ENCODE measurements at regions not wholly inside any gene's neighbourhood (a gene's known extent, or its start where the extent isn't known, plus 50 kb on each side); places are given as distances from the start of the nearest gene placed in this dataset.

DNA sequence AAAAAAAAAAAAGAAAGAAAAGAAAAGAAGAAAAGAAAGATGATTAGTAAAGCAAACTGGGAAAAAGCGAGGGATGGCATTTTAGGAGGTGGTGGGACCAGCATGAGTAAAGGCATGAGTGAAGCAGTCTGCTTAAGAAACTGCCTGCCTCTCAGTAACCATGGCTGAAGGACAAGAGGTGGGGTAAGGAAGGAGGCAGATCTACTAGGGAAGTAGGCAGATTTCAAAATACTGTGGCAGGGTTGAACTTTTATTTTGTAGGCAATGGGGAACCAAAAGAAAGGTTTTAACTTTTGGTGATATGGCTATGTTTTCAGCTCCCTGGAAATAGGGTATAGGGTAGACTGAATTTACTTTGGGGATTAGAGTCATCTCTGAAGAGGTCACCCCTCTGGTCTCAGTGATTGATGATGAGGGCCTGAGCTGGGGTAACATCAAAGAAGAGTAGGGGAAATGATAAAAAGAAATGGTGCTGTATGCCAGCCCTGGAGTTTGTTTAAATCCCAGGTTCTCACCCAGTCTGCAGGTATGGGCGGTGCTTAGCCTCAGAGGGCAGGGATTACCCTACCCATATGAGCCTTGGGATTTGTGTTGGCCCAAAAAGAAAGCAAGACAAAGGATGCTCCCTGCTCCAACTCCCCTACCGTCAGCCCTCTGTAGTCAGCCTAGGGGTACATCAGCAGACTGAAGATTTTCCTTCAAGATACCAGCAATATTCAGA, 316.2 kb downstream of the CWC27 start:
- TF ChIP-seq, protein P1, sequence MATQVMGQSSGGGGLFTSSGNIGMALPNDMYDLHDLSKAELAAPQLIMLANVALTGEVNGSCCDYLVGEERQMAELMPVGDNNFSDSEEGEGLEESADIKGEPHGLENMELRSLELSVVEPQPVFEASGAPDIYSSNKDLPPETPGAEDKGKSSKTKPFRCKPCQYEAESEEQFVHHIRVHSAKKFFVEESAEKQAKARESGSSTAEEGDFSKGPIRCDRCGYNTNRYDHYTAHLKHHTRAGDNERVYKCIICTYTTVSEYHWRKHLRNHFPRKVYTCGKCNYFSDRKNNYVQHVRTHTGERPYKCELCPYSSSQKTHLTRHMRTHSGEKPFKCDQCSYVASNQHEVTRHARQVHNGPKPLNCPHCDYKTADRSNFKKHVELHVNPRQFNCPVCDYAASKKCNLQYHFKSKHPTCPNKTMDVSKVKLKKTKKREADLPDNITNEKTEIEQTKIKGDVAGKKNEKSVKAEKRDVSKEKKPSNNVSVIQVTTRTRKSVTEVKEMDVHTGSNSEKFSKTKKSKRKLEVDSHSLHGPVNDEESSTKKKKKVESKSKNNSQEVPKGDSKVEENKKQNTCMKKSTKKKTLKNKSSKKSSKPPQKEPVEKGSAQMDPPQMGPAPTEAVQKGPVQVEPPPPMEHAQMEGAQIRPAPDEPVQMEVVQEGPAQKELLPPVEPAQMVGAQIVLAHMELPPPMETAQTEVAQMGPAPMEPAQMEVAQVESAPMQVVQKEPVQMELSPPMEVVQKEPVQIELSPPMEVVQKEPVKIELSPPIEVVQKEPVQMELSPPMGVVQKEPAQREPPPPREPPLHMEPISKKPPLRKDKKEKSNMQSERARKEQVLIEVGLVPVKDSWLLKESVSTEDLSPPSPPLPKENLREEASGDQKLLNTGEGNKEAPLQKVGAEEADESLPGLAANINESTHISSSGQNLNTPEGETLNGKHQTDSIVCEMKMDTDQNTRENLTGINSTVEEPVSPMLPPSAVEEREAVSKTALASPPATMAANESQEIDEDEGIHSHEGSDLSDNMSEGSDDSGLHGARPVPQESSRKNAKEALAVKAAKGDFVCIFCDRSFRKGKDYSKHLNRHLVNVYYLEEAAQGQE (IDR thresholded peaks at IDR 0.05; ENCODE audit: insufficient read depth in 1 of 2, low read depth in 2 of 2, low read length in 1 of 2): no peak
- TF ChIP-seq POLR2AphosphoS5 (IDR thresholded peaks at IDR 0.05; ENCODE audit: low read depth, low read length) (no peak), SIN3A (IDR thresholded peaks at IDR 0.05; ENCODE audit: borderline replicate concordance, insufficient read depth, low read depth, low read length) (no peak), TCF7L2 (IDR thresholded peaks at IDR 0.05; ENCODE audit: low read depth, low read length) (no peak)
- TF ChIP-seq, protein P2, sequence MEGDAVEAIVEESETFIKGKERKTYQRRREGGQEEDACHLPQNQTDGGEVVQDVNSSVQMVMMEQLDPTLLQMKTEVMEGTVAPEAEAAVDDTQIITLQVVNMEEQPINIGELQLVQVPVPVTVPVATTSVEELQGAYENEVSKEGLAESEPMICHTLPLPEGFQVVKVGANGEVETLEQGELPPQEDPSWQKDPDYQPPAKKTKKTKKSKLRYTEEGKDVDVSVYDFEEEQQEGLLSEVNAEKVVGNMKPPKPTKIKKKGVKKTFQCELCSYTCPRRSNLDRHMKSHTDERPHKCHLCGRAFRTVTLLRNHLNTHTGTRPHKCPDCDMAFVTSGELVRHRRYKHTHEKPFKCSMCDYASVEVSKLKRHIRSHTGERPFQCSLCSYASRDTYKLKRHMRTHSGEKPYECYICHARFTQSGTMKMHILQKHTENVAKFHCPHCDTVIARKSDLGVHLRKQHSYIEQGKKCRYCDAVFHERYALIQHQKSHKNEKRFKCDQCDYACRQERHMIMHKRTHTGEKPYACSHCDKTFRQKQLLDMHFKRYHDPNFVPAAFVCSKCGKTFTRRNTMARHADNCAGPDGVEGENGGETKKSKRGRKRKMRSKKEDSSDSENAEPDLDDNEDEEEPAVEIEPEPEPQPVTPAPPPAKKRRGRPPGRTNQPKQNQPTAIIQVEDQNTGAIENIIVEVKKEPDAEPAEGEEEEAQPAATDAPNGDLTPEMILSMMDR (IDR thresholded peaks at IDR 0.05): no peak
- DNase-seq (ENCODE audit: low read depth, low spot score) (no peak), ATAC-seq (no peak)
- H3K4me3 ChIP-seq (ENCODE audit: low read depth in 2 of 2, low read length in 2 of 2): no peak overlapping the region
- POLR2A ChIA-PET: interaction anchor here (0.6 kb wide), 1 partner anchor 31 kb away, joined by 6 read pairs; no protein-coding TSS in a partner anchor
- H3K36me3 ChIP-seq (ENCODE audit: control insufficient read depth, insufficient read depth, low read length): no peaks in the 10 kb centered on the region
- no peaks in the 10 kb centered on the region for H3K27me3 ChIP-seq (ENCODE audit: control insufficient read depth, insufficient read depth, low read length)
- no peak overlapping the region for H3K27ac ChIP-seq (ENCODE audit: low read length)
- BruUV-seq (replicated peaks): no TSS peak
- H3K4me1 ChIP-seq (ENCODE audit: control insufficient read depth, insufficient read depth, low read length): no peaks in the 10 kb centered on the region
- H3K9me3 ChIP-seq (ENCODE audit: control insufficient read depth, insufficient read depth, low read depth, low read length): no peaks in the 10 kb centered on the region
- CTCF ChIA-PET: interaction anchor here (0.7 kb wide), 1 partner anchor 658 kb away, joined by 3 read pairs; no protein-coding TSS in a partner anchor
- intact Hi-C loops (cut with micrococcal nuclease; ENCODE audit: unreplicated experiment): no loop called here
- in situ Hi-C loops (cut with HindIII; ENCODE audit: low pct_unique_long_range_greater_than_20kb, low sequenced_read_pairs): no loop called here

DNA sequence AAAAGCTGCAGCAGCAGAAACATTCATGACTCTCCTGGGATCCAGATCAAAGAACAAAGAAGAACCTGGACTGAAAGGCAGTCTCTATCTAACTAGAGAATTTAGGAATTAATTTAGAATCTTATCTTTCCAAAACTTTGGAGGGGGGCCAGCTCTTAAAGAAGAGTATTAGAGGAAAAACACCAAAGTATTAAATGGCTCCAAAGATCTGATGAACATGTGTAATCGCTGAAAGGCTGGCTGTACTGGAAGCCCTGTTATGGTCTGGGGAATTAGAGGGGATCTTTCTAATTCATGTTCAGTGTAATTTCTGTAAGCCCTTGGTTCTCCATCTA, 316.8 kb downstream of the CWC27 start:
- H3K4me3 ChIP-seq (ENCODE audit: low read depth in 2 of 2, low read length in 2 of 2): no peak overlapping the region
- ATAC-seq (no peak), DNase-seq (ENCODE audit: low read depth, low spot score) (no peak)
- ChIA-PET CTCF (interaction anchor here (0.7 kb wide), 1 partner anchor 657 kb away, joined by 3 read pairs; no protein-coding TSS in a partner anchor), POLR2A (interaction anchor here (0.6 kb wide), 1 partner anchor 31 kb away, joined by 6 read pairs; no protein-coding TSS in a partner anchor)
- no peak for TF ChIP-seq SIN3A (IDR thresholded peaks at IDR 0.05; ENCODE audit: borderline replicate concordance, insufficient read depth, low read depth, low read length)
- TF ChIP-seq, protein P2 (IDR thresholded peaks at IDR 0.05): no peak
- no TSS peak for BruUV-seq (replicated peaks)
- in situ Hi-C loops (cut with HindIII; ENCODE audit: low pct_unique_long_range_greater_than_20kb, low sequenced_read_pairs): no loop called here
- H3K4me1 ChIP-seq (ENCODE audit: control insufficient read depth, insufficient read depth, low read length): no peaks in the 10 kb centered on the region
- H3K9me3 ChIP-seq (ENCODE audit: control insufficient read depth, insufficient read depth, low read depth, low read length): no peaks in the 10 kb centered on the region
- intact Hi-C loops (cut with micrococcal nuclease; ENCODE audit: unreplicated experiment): no loop called here
- H3K36me3 ChIP-seq (ENCODE audit: control insufficient read depth, insufficient read depth, low read length): no peaks in the 10 kb centered on the region
- no peak overlapping the region for H3K27ac ChIP-seq (ENCODE audit: low read length)
- H3K27me3 ChIP-seq (ENCODE audit: control insufficient read depth, insufficient read depth, low read length): no peaks in the 10 kb centered on the region

Measured in Panc1 (cell line).